Loucy (cell line): ENCODE measurements at regions not wholly inside any gene's neighbourhood (a gene's known extent, or its start where the extent isn't known, plus 50 kb on each side); places are given as distances from the start of the nearest gene placed in this dataset.

Experiments used
- H2AFZ ChIP-seq: fragments of 200-600 bp; sonication (generic); 2 replicates; pipeline ENCODE4 v1.6.0; 2016; ENCODE audit warnings: antibody characterized with exemption, mild to moderate bottlenecking, low read length, moderate library complexity
- H3F3A ChIP-seq: fragments of 200-600 bp; 2 replicates; pipeline ENCODE4 v1.6.0; 2016; ENCODE audit warnings: antibody characterized with exemption, low read depth, mild to moderate bottlenecking
- H3K27me3 ChIP-seq: fragments of 200-600 bp; sonication (generic); 2 replicates; pipeline ENCODE4 v1.6.1; 2014; ENCODE audit warnings: low read length, mild to moderate bottlenecking; ENCODE audit not compliant: insufficient read depth, poor library complexity, severe bottlenecking
- H3K36me3 ChIP-seq: fragments of 200-600 bp; sonication (generic); 2 replicates; pipeline ENCODE4 v1.6.1; 2016; ENCODE audit warnings: low read length; ENCODE audit not compliant: insufficient read depth
- H3K4me1 ChIP-seq: fragments of 200-600 bp; sonication (generic); 2 replicates; pipeline ENCODE4 v1.5.1; 2014; ENCODE audit warnings: low read length, mild to moderate bottlenecking; ENCODE audit not compliant: insufficient read depth, poor library complexity, severe bottlenecking
- H3K4me2 ChIP-seq: fragments of 200-600 bp; sonication (generic); 2 replicates; pipeline ENCODE4 v1.6.0; 2014; ENCODE audit warnings: antibody characterized with exemption, low read length, low read depth, mild to moderate bottlenecking; ENCODE audit not compliant: poor library complexity, severe bottlenecking
- H3K4me3 ChIP-seq: fragments of 200-600 bp; sonication (generic); 2 replicates; pipeline ENCODE4 v1.5.1; 2014; ENCODE audit warnings: low read length, mild to moderate bottlenecking, mixed read lengths; ENCODE audit not compliant: poor library complexity, severe bottlenecking
- H3K79me2 ChIP-seq: fragments of 200-600 bp; sonication (generic); 2 replicates; pipeline ENCODE4 v1.6.1; 2014; ENCODE audit warnings: low read length; ENCODE audit not compliant: insufficient read depth
- H3K9ac ChIP-seq: fragments of 200-600 bp; sonication (generic); 2 replicates; pipeline ENCODE4 v1.6.0; 2014; ENCODE audit warnings: mild to moderate bottlenecking, low read depth, low read length, moderate library complexity; ENCODE audit not compliant: poor library complexity, severe bottlenecking
- H3K9me2 ChIP-seq: fragments of 200-600 bp; sonication (generic); replicated peaks from 2 replicates; pipeline ENCODE4 v1.6.1; 2016; ENCODE audit warnings: low read depth, low read length, mixed read lengths
- H3K9me3 ChIP-seq: fragments of 200-600 bp; sonication (generic); 2 replicates; pipeline ENCODE4 v1.6.1; 2014; ENCODE audit warnings: mild to moderate bottlenecking, antibody characterized with exemption, low read length, low read depth; ENCODE audit not compliant: insufficient read depth
- H4K20me1 ChIP-seq: fragments of 200-600 bp; sonication (generic); 2 replicates; pipeline ENCODE4 v1.6.0; 2014; ENCODE audit warnings: antibody characterized with exemption, low read length, mild to moderate bottlenecking; ENCODE audit not compliant: insufficient read depth, poor library complexity, severe bottlenecking
- CTCF ChIP-seq: fragments of 200-600 bp; sonication (generic); conservative IDR thresholded peaks from 2 replicates; pipeline ENCODE4 v1.5.1; 2014; ENCODE audit warnings: mild to moderate bottlenecking, antibody characterized with exemption, low read length
- EZH2phosphoT487 ChIP-seq: fragments of 200-600 bp; IDR thresholded peaks from 2 replicates; pipeline ENCODE4 v1.6.1; 2018; ENCODE audit warnings: antibody characterized with exemption, mild to moderate bottlenecking, moderate library complexity, borderline replicate concordance

- Histone ChIP-seq H3K4me2 (no peak overlapping the region), H2AFZ (no peak overlapping the region), H3K9me2 (no peaks in the 10 kb centered on the region), H4K20me1 (no peaks in the 10 kb centered on the region), H3K4me1 (no peaks in the 10 kb centered on the region), H3K4me3 (no peak overlapping the region), H3K36me3 (no peaks in the 10 kb centered on the region), H3F3A (no peaks in the 10 kb centered on the region), H3K9me3 (no peaks in the 10 kb centered on the region), H3K79me2 (no peaks in the 10 kb centered on the region), H3K9ac (no peak overlapping the region), H3K27me3 (no peaks in the 10 kb centered on the region)
- TF ChIP-seq EZH2phosphoT487 (no peak), CTCF (no peak)
Observed at GRCh38 chr17:74040729-74041128, 162.7 kb upstream of the RPL38 start.

- Histone ChIP-seq H3K79me2 (no peaks in the 10 kb centered on the region), H2AFZ (no peak overlapping the region), H3K9ac (no peak overlapping the region), H3K4me1 (no peaks in the 10 kb centered on the region), H3K4me3 (no peak overlapping the region), H3K27me3 (no peaks in the 10 kb centered on the region), H4K20me1 (no peaks in the 10 kb centered on the region), H3K9me3 (no peaks in the 10 kb centered on the region), H3K4me2 (no peak overlapping the region), H3K36me3 (no peaks in the 10 kb centered on the region), H3F3A (no peaks in the 10 kb centered on the region), H3K9me2 (no peaks in the 10 kb centered on the region)
- TF ChIP-seq CTCF (no peak), EZH2phosphoT487 (no peak)
Observed at GRCh38 chr17:74041869-74042640, 161.4 kb upstream of the RPL38 start.

GRCh38 chr17:74042744-74043486 is 160.6 kb upstream of the RPL38 start:
- H3F3A ChIP-seq: no peaks in the 10 kb centered on the region
- H3K4me2 ChIP-seq: no peak overlapping the region
- H2AFZ ChIP-seq: no peak overlapping the region
- no peaks in the 10 kb centered on the region for H3K9me2 ChIP-seq
- no peaks in the 10 kb centered on the region for H4K20me1 ChIP-seq
- H3K27me3 ChIP-seq: no peaks in the 10 kb centered on the region
- peaks cover 3% of the 10 kb centered on the region for H3K4me1 ChIP-seq
- no peak overlapping the region for H3K4me3 ChIP-seq
- no peaks in the 10 kb centered on the region for H3K79me2 ChIP-seq
- H3K9me3 ChIP-seq: no peaks in the 10 kb centered on the region
- TF ChIP-seq CTCF (no peak), EZH2phosphoT487 (no peak)
- no peak overlapping the region for H3K9ac ChIP-seq
- no peaks in the 10 kb centered on the region for H3K36me3 ChIP-seq
